Peyer's patch (tissue), 4 donors: ENCODE measurements at regions not wholly inside any gene's neighbourhood (a gene's known extent, or its start where the extent isn't known, plus 50 kb on each side); places are given as distances from the start of the nearest gene placed in this dataset.

Experiments
- DNase-seq, 3 donors: peaks; one replicate each; pipeline ENCODE4 v3.0.0-alpha.2; 2017 to 2019
- H3K27ac ChIP-seq, 4 donors: fragments of 200-600 bp; sonication (generic); one replicate each; pipeline ENCODE4 v1.5.1; 2016 to 2019
- H3K27me3 ChIP-seq, 2 donors: fragments of 200-600 bp; sonication (generic); one replicate each; pipeline ENCODE4 v1.5.1; 2019
- H3K36me3 ChIP-seq, 3 donors: fragments of 200-600 bp; sonication (generic); one replicate each; pipeline ENCODE4 v1.5.1; 2016 to 2019
- H3K4me1 ChIP-seq, 4 donors: fragments of 200-600 bp; sonication (generic); one replicate each; pipeline ENCODE4 v1.5.1; 2016 to 2019
- H3K4me3 ChIP-seq, 4 donors: fragments of 200-600 bp; sonication (generic); 1 replicate in 3 of 4; 2 replicates in 1 of 4; pipeline ENCODE4 v1.5.1; 2016 to 2019; ENCODE audit warnings: mild to moderate bottlenecking in 1 of 4
- H3K9me3 ChIP-seq, 4 donors: fragments of 200-600 bp; sonication (generic); one replicate each; pipeline ENCODE4 v1.5.1; 2016 to 2019; ENCODE audit warnings: mild to moderate bottlenecking in 1 of 4
- CTCF ChIP-seq, 6 experiments: fragments of 450-650 bp in 4 of 6; fragments of 200-600 bp in 2 of 6; sonication (generic) in 1 of 6; IDR thresholded peaks; one replicate each; pipeline ENCODE4 v1.5.1; 2017 to 2019; ENCODE audit warnings: antibody characterized with exemption in 6 of 6, mild to moderate bottlenecking in 3 of 6, moderate library complexity in 1 of 6
- POLR2A ChIP-seq, 2 donors: fragments of 450-650 bp; IDR thresholded peaks; one replicate each; pipeline ENCODE4 v1.5.1; 2017; ENCODE audit warnings: antibody characterized with exemption in 2 of 2, mild to moderate bottlenecking in 2 of 2, moderate library complexity in 2 of 2

GRCh38 chr6:164108869-164109769 lies 694.6 kb downstream of the QKI start:
- H3K4me1 ChIP-seq, result no peaks in the 10 kb centered on the region
- H3K36me3 ChIP-seq, result no peaks in the 10 kb centered on the region
- no peak overlapping the region for H3K27ac ChIP-seq
- no peaks in the 10 kb centered on the region for H3K27me3 ChIP-seq
- DNase-seq, result no peak
- H3K4me3 ChIP-seq, result no peak overlapping the region
- H3K9me3 ChIP-seq, result peaks cover 0 to 4% (median 0%) of the 10 kb centered on the region in 4 donors
- TF ChIP-seq CTCF (IDR thresholded peaks at IDR 0.05), result no peak
- no peak for TF ChIP-seq POLR2A (IDR thresholded peaks at IDR 0.05)

- no peaks in the 10 kb centered on the region for H3K9me3 ChIP-seq
- no peak overlapping the region for H3K27ac ChIP-seq
- no peaks in the 10 kb centered on the region for H3K27me3 ChIP-seq
- H3K4me3 ChIP-seq, result no peak overlapping the region
- no peak for DNase-seq
- no peaks in the 10 kb centered on the region for H3K4me1 ChIP-seq
- H3K36me3 ChIP-seq, result no peaks in the 10 kb centered on the region
- TF ChIP-seq POLR2A (IDR thresholded peaks at IDR 0.05), result no peak
- no peak for TF ChIP-seq CTCF (IDR thresholded peaks at IDR 0.05)
These were observed 693.6 kb downstream of the QKI start for GRCh38 chr6:164108092-164108491.

GRCh38 chr6:164107297-164107995 lies 692.9 kb downstream of the QKI start:
- Histone ChIP-seq H3K9me3 (no peaks in the 10 kb centered on the region), H3K4me1 (no peaks in the 10 kb centered on the region)
- no peak for TF ChIP-seq CTCF (IDR thresholded peaks at IDR 0.05)
- no peak for TF ChIP-seq POLR2A (IDR thresholded peaks at IDR 0.05)

GRCh38 chr6:164106345-164106769 lies 691.8 kb downstream of the QKI start:
- Histone ChIP-seq H3K27ac (no peak overlapping the region), H3K4me3 (no peak overlapping the region), H3K9me3 (no peaks in the 10 kb centered on the region), H3K4me1 (no peaks in the 10 kb centered on the region), H3K36me3 (no peaks in the 10 kb centered on the region), H3K27me3 (no peaks in the 10 kb centered on the region)
- TF ChIP-seq POLR2A (IDR thresholded peaks at IDR 0.05), result no peak
- TF ChIP-seq CTCF (IDR thresholded peaks at IDR 0.05), result no peak
- no peak for DNase-seq

More at GRCh38 chr6:164107297-164107995, 692.9 kb downstream of the QKI start:
- Histone ChIP-seq H3K4me3 (no peak overlapping the region), H3K27me3 (no peaks in the 10 kb centered on the region), H3K36me3 (no peaks in the 10 kb centered on the region), H3K27ac (no peak overlapping the region)
- DNase-seq, result no peak

- Histone ChIP-seq H3K36me3 (no peaks in the 10 kb centered on the region), H3K4me1 (no peaks in the 10 kb centered on the region), H3K4me3 (no peak overlapping the region), H3K9me3 (no peaks in the 10 kb centered on the region), H3K27me3 (no peaks in the 10 kb centered on the region), H3K27ac (no peak overlapping the region)
- TF ChIP-seq CTCF (IDR thresholded peaks at IDR 0.05) (no peak), POLR2A (IDR thresholded peaks at IDR 0.05) (no peak)
- DNase-seq, result no peak
These were observed 691.2 kb downstream of the QKI start for GRCh38 chr6:164105705-164106104.
